Peyer's patch (tissue), 4 donors: ENCODE measurements at regions not wholly inside any gene's neighbourhood (a gene's known extent, or its start where the extent isn't known, plus 50 kb on each side); places are given as distances from the start of the nearest gene placed in this dataset.

Source experiments
- DNase-seq, 3 donors: peaks; one replicate each; pipeline ENCODE4 v3.0.0-alpha.2; 2017 to 2019
- H3K27ac ChIP-seq, 4 donors: fragments of 200-600 bp; sonication (generic); one replicate each; pipeline ENCODE4 v1.5.1; 2016 to 2019
- H3K27me3 ChIP-seq, 2 donors: fragments of 200-600 bp; sonication (generic); one replicate each; pipeline ENCODE4 v1.5.1; 2019
- H3K36me3 ChIP-seq, 3 donors: fragments of 200-600 bp; sonication (generic); one replicate each; pipeline ENCODE4 v1.5.1; 2016 to 2019
- H3K4me1 ChIP-seq, 4 donors: fragments of 200-600 bp; sonication (generic); one replicate each; pipeline ENCODE4 v1.5.1; 2016 to 2019
- H3K4me3 ChIP-seq, 4 donors: fragments of 200-600 bp; sonication (generic); 1 replicate in 3 of 4; 2 replicates in 1 of 4; pipeline ENCODE4 v1.5.1; 2016 to 2019; ENCODE audit warnings: mild to moderate bottlenecking in 1 of 4
- H3K9me3 ChIP-seq, 4 donors: fragments of 200-600 bp; sonication (generic); one replicate each; pipeline ENCODE4 v1.5.1; 2016 to 2019; ENCODE audit warnings: mild to moderate bottlenecking in 1 of 4
- CTCF ChIP-seq, 6 experiments: fragments of 450-650 bp in 4 of 6; fragments of 200-600 bp in 2 of 6; sonication (generic) in 1 of 6; IDR thresholded peaks; one replicate each; pipeline ENCODE4 v1.5.1; 2017 to 2019; ENCODE audit warnings: antibody characterized with exemption in 6 of 6, mild to moderate bottlenecking in 3 of 6, moderate library complexity in 1 of 6
- POLR2A ChIP-seq, 2 donors: fragments of 450-650 bp; IDR thresholded peaks; one replicate each; pipeline ENCODE4 v1.5.1; 2017; ENCODE audit warnings: antibody characterized with exemption in 2 of 2, mild to moderate bottlenecking in 2 of 2, moderate library complexity in 2 of 2

DNA sequence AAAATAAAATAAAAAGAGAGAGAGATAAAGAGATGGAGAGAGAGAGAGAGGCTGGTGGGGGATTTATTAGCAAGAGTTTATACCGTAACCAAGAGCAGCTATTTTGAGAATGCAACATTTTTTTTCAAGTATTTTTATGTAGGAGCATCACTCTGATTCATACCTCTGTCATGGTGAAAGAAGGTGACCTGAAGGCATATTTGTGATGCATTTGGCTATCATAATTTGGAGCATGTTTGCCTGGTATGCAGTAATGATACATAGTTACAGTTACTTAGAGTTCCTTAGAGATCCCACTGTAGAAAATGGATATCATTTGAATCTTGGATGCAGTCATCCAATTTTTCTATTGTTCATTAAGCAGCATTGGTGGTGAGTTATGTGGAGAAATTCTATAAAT lies 1472.4 kb downstream of the SI start:
- Histone ChIP-seq H3K4me3 (no peak overlapping the region), H3K9me3 (no peaks in the 10 kb centered on the region), H3K27ac (no peak overlapping the region), H3K4me1 (no peaks in the 10 kb centered on the region), H3K36me3 (no peaks in the 10 kb centered on the region), H3K27me3 (no peaks in the 10 kb centered on the region)
- DNase-seq, result no peak
- TF ChIP-seq CTCF (IDR thresholded peaks at IDR 0.05), result no peak
- no peak for TF ChIP-seq POLR2A (IDR thresholded peaks at IDR 0.05)

- no peak for DNase-seq
- Histone ChIP-seq H3K4me3 (no peak overlapping the region), H3K4me1 (no peaks in the 10 kb centered on the region), H3K36me3 (no peaks in the 10 kb centered on the region), H3K27me3 (no peaks in the 10 kb centered on the region), H3K9me3 (no peaks in the 10 kb centered on the region), H3K27ac (no peak overlapping the region)
- TF ChIP-seq POLR2A (IDR thresholded peaks at IDR 0.05), result no peak
- no peak for TF ChIP-seq CTCF (IDR thresholded peaks at IDR 0.05)
Measured at GRCh38 chr3:163601426-163601825, 1476.9 kb downstream of the SI start.

DNA sequence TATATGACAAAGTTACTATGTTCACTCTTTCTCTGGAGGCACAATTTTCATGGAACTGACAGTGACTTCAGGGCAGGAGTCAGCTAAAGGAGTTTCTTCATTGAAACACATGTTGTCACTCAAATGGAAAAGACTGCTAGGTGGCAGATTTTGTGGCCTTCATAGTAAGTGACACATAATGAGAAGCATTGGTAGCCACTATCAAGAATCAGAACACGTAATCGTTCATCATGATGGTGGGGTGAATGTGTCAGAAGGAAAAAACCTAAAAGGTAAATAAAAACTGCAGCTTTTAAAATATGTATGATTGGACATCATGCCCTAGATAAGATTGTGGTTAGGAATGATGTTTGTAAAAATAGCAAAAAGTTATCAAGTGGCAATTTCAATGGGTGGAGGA lies 1491.0 kb downstream of the SI start:
- no peaks in the 10 kb centered on the region for H3K27me3 ChIP-seq
- TF ChIP-seq CTCF (IDR thresholded peaks at IDR 0.05) (no peak), POLR2A (IDR thresholded peaks at IDR 0.05) (no peak)
- no peak for DNase-seq
- H3K4me3 ChIP-seq, result no peak overlapping the region
- no peaks in the 10 kb centered on the region for H3K36me3 ChIP-seq
- no peaks in the 10 kb centered on the region for H3K4me1 ChIP-seq
- H3K27ac ChIP-seq, result no peak overlapping the region
- peaks cover 0 to 8% (median 0%) of the 10 kb centered on the region in 4 donors for H3K9me3 ChIP-seq

GRCh38 chr3:163582967-163583366 lies 1495.3 kb downstream of the SI start:
- Histone ChIP-seq H3K4me1 (no peaks in the 10 kb centered on the region), H3K27ac (no peak overlapping the region), H3K27me3 (no peaks in the 10 kb centered on the region), H3K36me3 (no peaks in the 10 kb centered on the region), H3K9me3 (peaks cover 0 to 8% (median 0%) of the 10 kb centered on the region in 4 donors), H3K4me3 (no peak overlapping the region)
- TF ChIP-seq POLR2A (IDR thresholded peaks at IDR 0.05), result no peak
- TF ChIP-seq CTCF (IDR thresholded peaks at IDR 0.05), result no peak
- no peak for DNase-seq

GRCh38 chr3:163577271-163577670 lies 1501.0 kb downstream of the SI start:
- TF ChIP-seq POLR2A (IDR thresholded peaks at IDR 0.05) (no peak), CTCF (IDR thresholded peaks at IDR 0.05) (no peak)
- Histone ChIP-seq H3K36me3 (no peaks in the 10 kb centered on the region), H3K27ac (no peak overlapping the region), H3K4me3 (no peak overlapping the region), H3K9me3 (no peaks in the 10 kb centered on the region), H3K4me1 (no peaks in the 10 kb centered on the region), H3K27me3 (no peaks in the 10 kb centered on the region)
- DNase-seq, result no peak

GRCh38 chr3:163576314-163576713 lies 1502.0 kb downstream of the SI start:
- H3K27me3 ChIP-seq, result no peaks in the 10 kb centered on the region
- no peak overlapping the region for H3K4me3 ChIP-seq
- no peaks in the 10 kb centered on the region for H3K4me1 ChIP-seq
- no peaks in the 10 kb centered on the region for H3K36me3 ChIP-seq
- no peak for TF ChIP-seq POLR2A (IDR thresholded peaks at IDR 0.05)
- TF ChIP-seq CTCF (IDR thresholded peaks at IDR 0.05), result no peak
- H3K9me3 ChIP-seq, result no peaks in the 10 kb centered on the region
- DNase-seq, result no peak
- no peak overlapping the region for H3K27ac ChIP-seq
